WTC11 (cell line): ENCODE measurements at regions not wholly inside any gene's neighbourhood (a gene's known extent, or its start where the extent isn't known, plus 50 kb on each side); places are given as distances from the start of the nearest gene placed in this dataset.

Experiments
- E2F1 ChIP-seq: sonication (generic); formaldehyde crosslinking; IDR thresholded peaks from 2 replicates; pipeline ENCODE4 v1.8.0; 2022; ENCODE audit warnings: mild to moderate bottlenecking, missing genetic modification reagents
- FOXK1 ChIP-seq: sonication (generic); formaldehyde crosslinking; IDR thresholded peaks from 2 replicates; pipeline ENCODE4 v1.8.0; 2022; ENCODE audit warnings: mild to moderate bottlenecking, moderate library complexity, missing genetic modification reagents
- GTF2I ChIP-seq: fragments of 250-450 bp; sonication (Bioruptor Pico); conservative IDR thresholded peaks from 2 replicates; pipeline ENCODE4 v1.4.0; 2021; ENCODE audit warnings: mild to moderate bottlenecking
- NFYB ChIP-seq: sonication (generic); formaldehyde crosslinking; conservative IDR thresholded peaks from 2 replicates; pipeline ENCODE4 v1.8.0; 2022; ENCODE audit warnings: low read depth, missing genetic modification reagents
- NR2C2 ChIP-seq: sonication (generic); formaldehyde crosslinking; IDR thresholded peaks from 2 replicates; pipeline ENCODE4 v1.8.0; 2022; ENCODE audit warnings: mild to moderate bottlenecking, missing genetic modification reagents
- SMAD3 ChIP-seq: sonication (generic); formaldehyde crosslinking; IDR thresholded peaks from 2 replicates; pipeline ENCODE4 v1.8.0; 2022; ENCODE audit warnings: missing genetic modification reagents, mild to moderate bottlenecking, borderline replicate concordance
- SP1 ChIP-seq: sonication (generic); formaldehyde crosslinking; conservative IDR thresholded peaks from 2 replicates; pipeline ENCODE4 v1.8.1; 2022; ENCODE audit warnings: missing genetic modification reagents
- ZNF121 ChIP-seq: sonication (generic); formaldehyde crosslinking; IDR thresholded peaks from 2 replicates; pipeline ENCODE4 v1.8.0; 2023; ENCODE audit warnings: missing genetic modification reagents
- TF ChIP-seq, protein P1 (sequence below): sonication (generic); formaldehyde crosslinking; IDR thresholded peaks from 2 replicates; pipeline ENCODE4 v1.8.1; 2023; ENCODE audit warnings: mild to moderate bottlenecking, moderate library complexity, missing genetic modification reagents
- TF ChIP-seq, protein P2 (sequence below): fragments of 200-600 bp; IDR thresholded peaks from 2 replicates; pipeline ENCODE4 v1.8.0; 2022; ENCODE audit warnings: antibody characterized with exemption
- TF ChIP-seq, protein P3 (sequence below): sonication (generic); formaldehyde crosslinking; IDR thresholded peaks from 2 replicates; pipeline ENCODE4 v1.8.0; 2023; ENCODE audit warnings: missing genetic modification reagents, mild to moderate bottlenecking, borderline replicate concordance
- TF ChIP-seq, protein P4 (sequence below): sonication (generic); formaldehyde crosslinking; IDR thresholded peaks from 2 replicates; pipeline ENCODE4 v1.8.1; 2022; ENCODE audit warnings: low read depth, missing genetic modification reagents, borderline replicate concordance
- TF ChIP-seq, protein P5 (sequence below): sonication (generic); formaldehyde crosslinking; IDR thresholded peaks from 2 replicates; pipeline ENCODE4 v1.8.1; 2022; ENCODE audit warnings: mild to moderate bottlenecking, moderate library complexity, missing genetic modification reagents

DNA sequence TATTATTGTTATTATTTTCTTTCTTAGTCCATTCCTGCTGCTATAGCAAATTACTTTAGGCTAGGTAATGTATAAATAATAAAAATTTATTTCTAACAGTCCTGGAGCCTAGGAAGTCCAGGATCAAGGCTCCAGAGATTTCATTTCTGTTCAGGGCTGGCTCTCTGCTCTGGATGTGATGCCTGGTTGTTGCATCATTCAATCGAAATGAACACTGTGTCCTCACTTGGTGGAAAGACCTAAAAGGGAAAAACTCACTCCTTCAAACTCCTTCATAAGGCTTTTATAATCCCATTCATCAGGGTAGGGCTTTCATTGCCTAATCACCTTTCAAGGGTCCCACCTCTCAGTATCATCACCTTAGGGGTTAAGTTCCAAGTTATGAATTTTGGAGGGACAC is 395.0 kb downstream of the EFNB2 start:
- TF ChIP-seq, protein P1, sequence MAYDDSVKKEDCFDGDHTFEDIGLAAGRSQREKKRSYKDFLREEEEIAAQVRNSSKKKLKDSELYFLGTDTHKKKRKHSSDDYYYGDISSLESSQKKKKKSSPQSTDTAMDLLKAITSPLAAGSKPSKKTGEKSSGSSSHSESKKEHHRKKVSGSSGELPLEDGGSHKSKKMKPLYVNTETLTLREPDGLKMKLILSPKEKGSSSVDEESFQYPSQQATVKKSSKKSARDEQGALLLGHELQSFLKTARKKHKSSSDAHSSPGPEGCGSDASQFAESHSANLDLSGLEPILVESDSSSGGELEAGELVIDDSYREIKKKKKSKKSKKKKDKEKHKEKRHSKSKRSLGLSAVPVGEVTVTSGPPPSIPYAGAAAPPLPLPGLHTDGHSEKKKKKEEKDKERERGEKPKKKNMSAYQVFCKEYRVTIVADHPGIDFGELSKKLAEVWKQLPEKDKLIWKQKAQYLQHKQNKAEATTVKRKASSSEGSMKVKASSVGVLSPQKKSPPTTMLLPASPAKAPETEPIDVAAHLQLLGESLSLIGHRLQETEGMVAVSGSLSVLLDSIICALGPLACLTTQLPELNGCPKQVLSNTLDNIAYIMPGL (CRISPR knock-in tag) = no peak
- TF ChIP-seq, protein P2, sequence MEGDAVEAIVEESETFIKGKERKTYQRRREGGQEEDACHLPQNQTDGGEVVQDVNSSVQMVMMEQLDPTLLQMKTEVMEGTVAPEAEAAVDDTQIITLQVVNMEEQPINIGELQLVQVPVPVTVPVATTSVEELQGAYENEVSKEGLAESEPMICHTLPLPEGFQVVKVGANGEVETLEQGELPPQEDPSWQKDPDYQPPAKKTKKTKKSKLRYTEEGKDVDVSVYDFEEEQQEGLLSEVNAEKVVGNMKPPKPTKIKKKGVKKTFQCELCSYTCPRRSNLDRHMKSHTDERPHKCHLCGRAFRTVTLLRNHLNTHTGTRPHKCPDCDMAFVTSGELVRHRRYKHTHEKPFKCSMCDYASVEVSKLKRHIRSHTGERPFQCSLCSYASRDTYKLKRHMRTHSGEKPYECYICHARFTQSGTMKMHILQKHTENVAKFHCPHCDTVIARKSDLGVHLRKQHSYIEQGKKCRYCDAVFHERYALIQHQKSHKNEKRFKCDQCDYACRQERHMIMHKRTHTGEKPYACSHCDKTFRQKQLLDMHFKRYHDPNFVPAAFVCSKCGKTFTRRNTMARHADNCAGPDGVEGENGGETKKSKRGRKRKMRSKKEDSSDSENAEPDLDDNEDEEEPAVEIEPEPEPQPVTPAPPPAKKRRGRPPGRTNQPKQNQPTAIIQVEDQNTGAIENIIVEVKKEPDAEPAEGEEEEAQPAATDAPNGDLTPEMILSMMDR = no peak
- TF ChIP-seq NFYB (CRISPR knock-in tag) = no peak
- TF ChIP-seq, protein P3, sequence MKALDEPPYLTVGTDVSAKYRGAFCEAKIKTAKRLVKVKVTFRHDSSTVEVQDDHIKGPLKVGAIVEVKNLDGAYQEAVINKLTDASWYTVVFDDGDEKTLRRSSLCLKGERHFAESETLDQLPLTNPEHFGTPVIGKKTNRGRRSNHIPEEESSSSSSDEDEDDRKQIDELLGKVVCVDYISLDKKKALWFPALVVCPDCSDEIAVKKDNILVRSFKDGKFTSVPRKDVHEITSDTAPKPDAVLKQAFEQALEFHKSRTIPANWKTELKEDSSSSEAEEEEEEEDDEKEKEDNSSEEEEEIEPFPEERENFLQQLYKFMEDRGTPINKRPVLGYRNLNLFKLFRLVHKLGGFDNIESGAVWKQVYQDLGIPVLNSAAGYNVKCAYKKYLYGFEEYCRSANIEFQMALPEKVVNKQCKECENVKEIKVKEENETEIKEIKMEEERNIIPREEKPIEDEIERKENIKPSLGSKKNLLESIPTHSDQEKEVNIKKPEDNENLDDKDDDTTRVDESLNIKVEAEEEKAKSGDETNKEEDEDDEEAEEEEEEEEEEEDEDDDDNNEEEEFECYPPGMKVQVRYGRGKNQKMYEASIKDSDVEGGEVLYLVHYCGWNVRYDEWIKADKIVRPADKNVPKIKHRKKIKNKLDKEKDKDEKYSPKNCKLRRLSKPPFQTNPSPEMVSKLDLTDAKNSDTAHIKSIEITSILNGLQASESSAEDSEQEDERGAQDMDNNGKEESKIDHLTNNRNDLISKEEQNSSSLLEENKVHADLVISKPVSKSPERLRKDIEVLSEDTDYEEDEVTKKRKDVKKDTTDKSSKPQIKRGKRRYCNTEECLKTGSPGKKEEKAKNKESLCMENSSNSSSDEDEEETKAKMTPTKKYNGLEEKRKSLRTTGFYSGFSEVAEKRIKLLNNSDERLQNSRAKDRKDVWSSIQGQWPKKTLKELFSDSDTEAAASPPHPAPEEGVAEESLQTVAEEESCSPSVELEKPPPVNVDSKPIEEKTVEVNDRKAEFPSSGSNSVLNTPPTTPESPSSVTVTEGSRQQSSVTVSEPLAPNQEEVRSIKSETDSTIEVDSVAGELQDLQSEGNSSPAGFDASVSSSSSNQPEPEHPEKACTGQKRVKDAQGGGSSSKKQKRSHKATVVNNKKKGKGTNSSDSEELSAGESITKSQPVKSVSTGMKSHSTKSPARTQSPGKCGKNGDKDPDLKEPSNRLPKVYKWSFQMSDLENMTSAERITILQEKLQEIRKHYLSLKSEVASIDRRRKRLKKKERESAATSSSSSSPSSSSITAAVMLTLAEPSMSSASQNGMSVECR (CRISPR knock-in tag) = no peak
- TF ChIP-seq, protein P4, sequence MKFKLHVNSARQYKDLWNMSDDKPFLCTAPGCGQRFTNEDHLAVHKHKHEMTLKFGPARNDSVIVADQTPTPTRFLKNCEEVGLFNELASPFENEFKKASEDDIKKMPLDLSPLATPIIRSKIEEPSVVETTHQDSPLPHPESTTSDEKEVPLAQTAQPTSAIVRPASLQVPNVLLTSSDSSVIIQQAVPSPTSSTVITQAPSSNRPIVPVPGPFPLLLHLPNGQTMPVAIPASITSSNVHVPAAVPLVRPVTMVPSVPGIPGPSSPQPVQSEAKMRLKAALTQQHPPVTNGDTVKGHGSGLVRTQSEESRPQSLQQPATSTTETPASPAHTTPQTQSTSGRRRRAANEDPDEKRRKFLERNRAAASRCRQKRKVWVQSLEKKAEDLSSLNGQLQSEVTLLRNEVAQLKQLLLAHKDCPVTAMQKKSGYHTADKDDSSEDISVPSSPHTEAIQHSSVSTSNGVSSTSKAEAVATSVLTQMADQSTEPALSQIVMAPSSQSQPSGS (CRISPR knock-in tag) = no peak
- TF ChIP-seq, protein P5, sequence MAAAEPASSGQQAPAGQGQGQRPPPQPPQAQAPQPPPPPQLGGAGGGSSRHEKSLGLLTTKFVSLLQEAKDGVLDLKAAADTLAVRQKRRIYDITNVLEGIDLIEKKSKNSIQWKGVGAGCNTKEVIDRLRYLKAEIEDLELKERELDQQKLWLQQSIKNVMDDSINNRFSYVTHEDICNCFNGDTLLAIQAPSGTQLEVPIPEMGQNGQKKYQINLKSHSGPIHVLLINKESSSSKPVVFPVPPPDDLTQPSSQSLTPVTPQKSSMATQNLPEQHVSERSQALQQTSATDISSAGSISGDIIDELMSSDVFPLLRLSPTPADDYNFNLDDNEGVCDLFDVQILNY (CRISPR knock-in tag) = no peak
- no peak for TF ChIP-seq NR2C2 (CRISPR knock-in tag)
- TF ChIP-seq SMAD3 (CRISPR knock-in tag) = no peak
- no peak for TF ChIP-seq SP1 (CRISPR knock-in tag)
- no peak for TF ChIP-seq E2F1
- no peak for TF ChIP-seq ZNF121 (CRISPR knock-in tag)
- TF ChIP-seq GTF2I = no peak
- no peak for TF ChIP-seq FOXK1 (CRISPR knock-in tag)
